Common myeloid progenitor, CD34-positive (primary cell): ENCODE measurements at regions not wholly inside any gene's neighbourhood (a gene's known extent, or its start where the extent isn't known, plus 50 kb on each side); places are given as distances from the start of the nearest gene placed in this dataset.

Experiments
- CTCF ChIA-PET: fragments of 350-600 bp; sonication (Branson Sonifier 250); formaldehyde crosslinking; loops from one replicate; lab custom pipeline; 2021; ENCODE audit warnings: antibody characterized with exemption; lab: Charles Lee
- POLR2A ChIA-PET: fragments of 350-600 bp; sonication (Branson Sonifier 250); formaldehyde crosslinking; loops from one replicate; lab custom pipeline; 2021; ENCODE audit warnings: antibody characterized with exemption; lab: Charles Lee
- DNase-seq, 3 donors: peaks; one replicate each; pipeline versions ENCODE4 v3.0.0 to v3.0.0-alpha.2; 2013
- H3K27ac ChIP-seq, 2 experiments: 1 replicate in 1 of 2; 2 replicates in 1 of 2; pipeline ENCODE4 v1.7.0; 2013; ENCODE audit warnings: inconsistent platforms in 2 of 2, low read length in 2 of 2, mild to moderate bottlenecking in 2 of 2, low read depth in 1 of 2, moderate library complexity in 1 of 2; ENCODE audit not compliant: severe bottlenecking in 2 of 2, insufficient read depth in 1 of 2, poor library complexity in 1 of 2
- H3K27me3 ChIP-seq, 5 experiments: replicated peaks in 2 of 5; 1 replicate in 3 of 5; 2 replicates in 2 of 5; pipeline versions ENCODE4 v1.6.1 to v1.7.0; 2013; ENCODE audit warnings: low read length in 4 of 5, mild to moderate bottlenecking in 2 of 5, moderate library complexity in 2 of 5, inconsistent platforms in 1 of 5; ENCODE audit not compliant: insufficient read depth in 5 of 5, control insufficient read depth in 4 of 5
- H3K36me3 ChIP-seq, 4 experiments: 1 replicate in 2 of 4; 2 replicates in 2 of 4; pipeline versions ENCODE4 v1.6.1 to v1.7.0; 2013; ENCODE audit warnings: low read length in 3 of 4, control low read depth in 1 of 4, mild to moderate bottlenecking in 1 of 4; ENCODE audit not compliant: control insufficient read depth in 4 of 4, insufficient read depth in 4 of 4
- H3K4me1 ChIP-seq, 4 experiments: 1 replicate in 3 of 4; 2 replicates in 1 of 4; pipeline versions ENCODE4 v1.6.1 to v1.7.1; 2013; ENCODE audit warnings: low read length in 3 of 4, mild to moderate bottlenecking in 3 of 4, control low read depth in 1 of 4, inconsistent platforms in 1 of 4, moderate library complexity in 1 of 4; ENCODE audit not compliant: control insufficient read depth in 4 of 4, insufficient read depth in 4 of 4; ENCODE audit errors: control extremely low read depth in 1 of 4
- H3K4me3 ChIP-seq, 7 experiments: 1 replicate in 4 of 7; 2 replicates in 3 of 7; pipeline versions ENCODE4 v1.5.1 to v1.7.0; 2013; ENCODE audit warnings: mild to moderate bottlenecking in 7 of 7, low read length in 6 of 7, moderate library complexity in 6 of 7, inconsistent platforms in 2 of 7, low read depth in 2 of 7, control low read depth in 1 of 7; ENCODE audit not compliant: insufficient read depth in 4 of 7, control insufficient read depth in 1 of 7; ENCODE audit errors: extremely low read depth in 1 of 7
- H3K9me3 ChIP-seq, 5 experiments: 1 replicate in 4 of 5; 2 replicates in 1 of 5; pipeline versions ENCODE4 v1.6.1 to v1.7.1; 2013; ENCODE audit warnings: low read length in 4 of 5, mild to moderate bottlenecking in 2 of 5, inconsistent platforms in 1 of 5, low read depth in 1 of 5, moderate library complexity in 1 of 5; ENCODE audit not compliant: control insufficient read depth in 4 of 5, insufficient read depth in 2 of 5; ENCODE audit errors: control extremely low read depth in 1 of 5
- WGBS: methylation state at CpG from one replicate; pipeline ENCODE4 v1.1.5; 2013; ENCODE audit not compliant: insufficient coverage; 5-methylcytosine and 5-hydroxymethylcytosine counted together

DNA sequence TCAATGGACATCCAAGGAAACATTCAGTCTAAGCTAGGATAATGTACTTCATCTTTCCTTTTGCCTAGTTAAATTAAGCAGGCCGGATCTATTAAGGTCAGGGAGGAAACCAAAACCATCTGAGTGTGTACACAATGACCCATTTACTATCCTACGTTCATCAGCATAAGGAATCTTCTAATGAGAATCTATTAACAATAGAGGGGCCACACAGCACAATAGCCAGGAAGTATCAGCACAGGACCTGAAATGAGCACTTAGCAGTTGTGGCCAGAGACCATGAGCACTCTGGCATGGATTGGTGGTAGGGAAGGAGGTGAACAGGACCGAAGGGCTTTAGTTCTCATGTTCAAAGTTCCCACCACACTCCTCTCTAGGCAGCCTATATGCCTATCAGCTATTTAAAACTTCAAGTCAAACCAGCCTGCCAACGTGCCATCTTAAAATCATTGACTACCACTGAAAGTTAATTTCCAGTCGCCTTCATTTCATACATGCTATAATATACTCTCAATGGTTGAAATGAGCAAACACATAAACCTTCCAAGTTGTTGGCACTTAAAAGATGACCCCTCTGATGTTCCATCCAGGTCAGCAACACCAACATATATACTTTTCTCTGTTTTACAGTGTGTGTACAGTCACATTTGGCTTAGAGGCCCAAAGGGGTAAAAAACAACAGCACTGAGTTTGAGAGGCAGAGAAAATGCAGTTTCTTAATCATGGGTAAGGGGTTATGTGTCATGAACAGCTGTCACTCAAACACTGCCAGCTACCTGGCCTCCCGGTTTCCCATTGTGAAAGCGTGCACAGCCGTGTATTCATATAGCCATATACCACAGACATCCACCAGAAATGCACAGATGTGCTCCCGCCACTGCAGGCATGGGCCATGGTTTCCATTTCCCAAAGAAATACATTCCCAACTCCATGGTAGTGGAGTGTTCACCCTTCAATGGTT lies 184.3 kb downstream of the TBXT start:
- H3K27me3 ChIP-seq: peaks cover 5 to 63% (median 28%) of the 10 kb centered on the region in 5 experiments
- ChIA-PET CTCF (no interaction called here), POLR2A (interaction anchor here (0.6 kb wide), 1 partner anchor 90 kb away, joined by 3 read pairs; no protein-coding TSS in a partner anchor)
- no peak overlapping the region for H3K27ac ChIP-seq
- no peaks in the 10 kb centered on the region for H3K36me3 ChIP-seq
- no peak overlapping the region for H3K4me3 ChIP-seq
- H3K4me1 ChIP-seq: peaks cover 3 to 23% (median 15%) of the 10 kb centered on the region in 4 experiments
- WGBS: 84% methylated on average over 5 of the region's 9 CpGs
- DNase-seq: no peak
- H3K9me3 ChIP-seq: peaks cover 0 to 1% (median 0%) of the 10 kb centered on the region in 5 experiments

DNA sequence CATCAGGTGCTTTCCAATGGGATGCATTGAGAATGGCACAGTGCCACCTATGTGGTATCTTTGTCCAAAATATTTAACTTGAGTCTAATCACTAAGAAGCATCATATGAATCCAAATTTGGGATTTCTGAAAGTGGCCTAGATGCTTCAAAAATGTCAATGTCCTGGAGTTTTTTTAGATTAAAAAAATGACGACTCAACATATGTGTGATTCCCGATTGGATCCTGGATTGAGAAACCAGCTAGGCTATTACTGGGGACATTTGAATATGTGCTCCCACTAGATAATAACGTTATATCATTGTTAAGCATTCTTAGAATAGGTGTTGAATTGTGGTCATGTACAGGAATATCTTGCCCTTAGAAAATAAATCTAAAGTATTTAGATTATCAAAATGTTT lies 189.2 kb downstream of the TBXT start:
- H3K4me3 ChIP-seq: no peak overlapping the region
- DNase-seq: no peak
- H3K4me1 ChIP-seq: no peaks in the 10 kb centered on the region
- 88% methylated on average over 2 of the region's 3 CpGs for WGBS
- ChIA-PET POLR2A (no interaction called here), CTCF (no interaction called here)
- H3K27me3 ChIP-seq: peaks cover 4 to 23% (median 9%) of the 10 kb centered on the region in 5 experiments
- no peaks in the 10 kb centered on the region for H3K36me3 ChIP-seq
- peaks cover 0 to 1% (median 0%) of the 10 kb centered on the region in 5 experiments for H3K9me3 ChIP-seq
- H3K27ac ChIP-seq: no peak overlapping the region

DNA sequence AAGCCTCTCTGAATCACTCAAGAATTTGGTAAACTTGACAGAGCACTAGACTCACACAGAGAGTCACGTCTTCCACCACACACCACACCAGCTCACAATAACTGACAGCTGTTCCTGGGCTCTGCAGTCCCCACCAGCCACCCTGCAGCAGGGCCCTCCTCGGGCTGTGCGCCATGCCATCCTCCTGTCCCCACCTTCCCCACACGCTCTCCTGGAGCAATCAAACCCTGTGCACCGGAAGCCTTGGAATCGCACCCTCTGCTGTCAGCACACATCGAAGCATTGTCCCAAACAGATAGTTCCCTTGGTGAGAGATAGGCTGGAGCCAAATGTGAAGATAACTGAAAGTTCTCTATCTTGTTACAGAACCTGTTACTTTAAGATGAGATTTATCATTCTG lies 191.0 kb downstream of the TBXT start:
- Histone ChIP-seq H3K27me3 (peaks cover 4 to 22% (median 7%) of the 10 kb centered on the region in 5 experiments), H3K4me3 (no peak overlapping the region), H3K4me1 (no peaks in the 10 kb centered on the region), H3K36me3 (no peaks in the 10 kb centered on the region), H3K9me3 (peaks cover 0 to 1% (median 0%) of the 10 kb centered on the region in 5 experiments), H3K27ac (no peak overlapping the region)
- DNase-seq: no peak
- ChIA-PET POLR2A (no interaction called here), CTCF (no interaction called here)
- 93% methylated on average over 5 of the region's 7 CpGs for WGBS

DNA sequence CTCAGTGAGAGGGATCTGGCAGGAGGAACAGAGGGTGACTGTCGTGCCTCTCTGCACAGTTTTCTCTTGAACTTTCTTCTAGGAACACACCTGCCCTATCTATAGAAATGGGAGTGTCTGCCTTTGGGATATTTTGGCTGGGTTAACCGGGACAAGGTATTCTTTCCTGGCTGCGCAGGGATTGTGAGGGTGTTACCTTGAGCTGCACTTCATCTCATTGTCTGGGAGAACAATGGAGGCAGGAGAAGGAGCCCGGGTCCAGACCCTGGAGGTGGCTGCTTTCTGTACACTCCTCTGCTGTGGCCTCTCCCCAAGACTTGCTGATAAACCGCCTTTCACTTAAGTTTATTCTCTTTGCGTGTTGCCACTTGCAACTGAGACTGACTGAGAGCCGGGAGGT lies 192.8 kb downstream of the TBXT start:
- POLR2A ChIA-PET: no interaction called here
- CTCF ChIA-PET: no interaction called here
- H3K36me3 ChIP-seq: no peaks in the 10 kb centered on the region
- no peak overlapping the region for H3K4me3 ChIP-seq
- WGBS: 94% methylated on average over 6 of the region's 7 CpGs
- no peak overlapping the region for H3K27ac ChIP-seq
- peaks cover 0 to 1% (median 0%) of the 10 kb centered on the region in 5 experiments for H3K9me3 ChIP-seq
- peaks cover 2 to 16% (median 5%) of the 10 kb centered on the region in 5 experiments for H3K27me3 ChIP-seq
- H3K4me1 ChIP-seq: no peaks in the 10 kb centered on the region
- no peak for DNase-seq

DNA sequence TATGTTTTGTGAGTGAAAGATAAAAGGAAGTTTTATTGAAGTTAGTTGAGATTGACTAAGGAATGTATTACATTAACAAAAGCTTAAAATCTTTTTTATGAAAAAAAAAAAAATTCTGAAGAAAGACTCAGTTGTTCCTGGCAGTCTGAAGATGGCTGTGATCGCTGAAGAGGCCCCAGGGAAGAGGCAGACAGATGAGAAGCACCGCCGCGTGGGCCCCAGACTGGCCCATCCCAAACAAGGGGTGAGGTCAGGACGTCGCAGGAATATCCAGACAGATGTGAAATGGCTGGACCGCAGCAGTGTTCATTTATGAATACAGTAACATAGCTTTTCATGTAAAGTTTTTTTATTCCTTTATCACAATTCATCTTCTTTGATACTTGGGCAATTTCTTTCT lies 194.2 kb downstream of the TBXT start:
- H3K27me3 ChIP-seq: peaks cover 2 to 13% (median 9%) of the 10 kb centered on the region in 5 experiments
- WGBS: no CpG with 5 or more reads among the region's 7 CpGs
- H3K9me3 ChIP-seq: peaks cover 0 to 1% (median 0%) of the 10 kb centered on the region in 5 experiments
- no peak for DNase-seq
- H3K4me3 ChIP-seq: no peak overlapping the region
- ChIA-PET CTCF (no interaction called here), POLR2A (no interaction called here)
- no peaks in the 10 kb centered on the region for H3K4me1 ChIP-seq
- no peaks in the 10 kb centered on the region for H3K36me3 ChIP-seq
- H3K27ac ChIP-seq: no peak overlapping the region

DNA sequence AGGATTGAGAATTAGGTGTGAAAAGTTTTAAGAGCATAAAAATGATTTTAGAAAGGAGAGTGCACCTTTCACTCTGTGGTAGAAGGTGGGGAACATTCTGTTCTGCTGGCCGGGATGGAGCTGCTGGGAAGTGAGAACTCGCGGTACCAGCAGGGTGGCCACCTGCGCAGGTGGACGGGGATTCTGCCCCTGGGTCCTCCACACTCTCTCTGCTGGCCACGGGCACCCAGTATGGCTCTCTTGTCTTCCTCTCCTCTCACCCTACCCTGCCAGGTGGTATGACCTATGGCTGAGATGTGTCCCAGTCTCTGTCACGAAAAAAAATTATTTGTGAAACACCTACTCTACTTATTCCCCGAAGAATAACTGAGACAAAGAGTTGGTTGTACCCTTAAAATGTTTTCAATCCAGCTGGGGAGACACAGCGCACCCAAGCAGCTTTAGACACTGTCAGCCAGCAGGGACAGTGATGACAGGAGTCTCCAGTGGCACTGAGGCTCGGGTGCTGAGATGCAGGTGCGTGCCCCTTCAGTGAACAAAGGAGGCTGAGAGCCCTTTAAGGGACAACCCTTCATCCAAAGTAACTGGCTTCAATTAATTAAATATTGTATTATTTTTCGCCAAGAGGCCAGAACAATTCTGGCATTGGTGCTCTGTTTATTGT lies 195.4 kb downstream of the TBXT start:
- CTCF ChIA-PET: no interaction called here
- H3K4me3 ChIP-seq: no peak overlapping the region
- no peaks in the 10 kb centered on the region for H3K36me3 ChIP-seq

DNA sequence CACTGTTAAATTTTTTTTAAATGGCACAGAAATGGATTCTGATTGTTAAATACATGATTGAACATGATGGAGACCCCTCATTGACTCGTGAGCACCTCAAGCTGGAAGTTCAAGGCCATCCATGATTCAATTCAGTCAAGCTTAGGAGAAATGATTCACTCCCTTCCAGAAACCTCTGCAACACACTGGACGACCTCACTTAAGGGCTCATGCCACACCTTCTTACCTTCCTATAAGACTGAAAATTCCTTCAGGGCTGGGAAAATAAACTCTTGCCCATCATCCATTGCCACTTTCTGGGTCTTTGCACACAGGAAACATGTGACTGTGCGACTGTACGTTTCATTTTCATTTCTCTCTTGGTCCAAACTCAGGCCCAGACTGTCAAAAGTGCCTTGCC lies 196.4 kb downstream of the TBXT start:
- peaks cover 0 to 19% (median 9%) of the 10 kb centered on the region in 5 experiments for H3K27me3 ChIP-seq
- DNase-seq: no peak
- ChIA-PET CTCF (no interaction called here), POLR2A (no interaction called here)
- 67% methylated on average over 4 of the region's 4 CpGs for WGBS
- no peaks in the 10 kb centered on the region for H3K4me1 ChIP-seq
- no peaks in the 10 kb centered on the region for H3K36me3 ChIP-seq
- no peak overlapping the region for H3K4me3 ChIP-seq
- no peak overlapping the region for H3K27ac ChIP-seq
- peaks cover 0 to 1% (median 0%) of the 10 kb centered on the region in 5 experiments for H3K9me3 ChIP-seq

More for the DNA sequence above, 195.4 kb downstream of the TBXT start:
- no peaks in the 10 kb centered on the region for H3K4me1 ChIP-seq
- peaks cover 2 to 16% (median 9%) of the 10 kb centered on the region in 5 experiments for H3K27me3 ChIP-seq
- WGBS: 85% methylated on average over 9 of the region's 12 CpGs
- H3K27ac ChIP-seq: no peak overlapping the region
- POLR2A ChIA-PET: no interaction called here
- DNase-seq: no peak
- H3K9me3 ChIP-seq: peaks cover 0 to 1% (median 0%) of the 10 kb centered on the region in 5 experiments
